HL-60/S4 (cell line): ENCODE measurements at regions not wholly inside any gene's neighbourhood (a gene's known extent, or its start where the extent isn't known, plus 50 kb on each side); places are given as distances from the start of the nearest gene placed in this dataset.
"Not testable (repeated sequence)": the region's sequence is repeated elsewhere in the genome, so short reads cannot be mapped to it uniquely, and the experiment has no call there.

Experiments
- in situ Hi-C: fragments of 300-500 bp; cut with MboI; formaldehyde crosslinking; loops from 2 replicates; pipeline ENCODE4 v1.14.3; 2022; ENCODE audit warnings: low sequenced_read_pairs

DNA sequence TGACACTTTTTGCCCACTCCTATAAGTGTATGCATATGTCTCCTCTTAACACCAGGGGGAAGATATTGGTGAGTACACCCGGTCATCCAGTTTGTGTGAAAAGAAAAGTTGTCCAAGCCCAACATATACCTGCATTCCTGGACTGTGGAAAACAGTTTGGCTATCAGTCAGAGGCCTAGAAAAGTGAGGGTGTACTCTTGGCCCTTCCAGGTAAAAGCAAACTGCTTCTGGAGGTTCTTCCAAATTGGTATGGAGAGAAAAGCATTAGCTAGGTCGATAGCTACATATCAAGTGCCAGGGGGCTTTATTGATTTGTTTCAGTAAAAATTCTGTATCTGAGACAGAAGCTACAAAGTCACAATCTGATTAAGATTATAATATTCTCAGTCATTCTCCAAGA, 144.0 kb downstream of the SPTSSA start:
- in situ Hi-C loops = loop anchor here (25.0 kb wide), 1 partner anchor 1731 kb away; no protein-coding TSS in a partner anchor

DNA sequence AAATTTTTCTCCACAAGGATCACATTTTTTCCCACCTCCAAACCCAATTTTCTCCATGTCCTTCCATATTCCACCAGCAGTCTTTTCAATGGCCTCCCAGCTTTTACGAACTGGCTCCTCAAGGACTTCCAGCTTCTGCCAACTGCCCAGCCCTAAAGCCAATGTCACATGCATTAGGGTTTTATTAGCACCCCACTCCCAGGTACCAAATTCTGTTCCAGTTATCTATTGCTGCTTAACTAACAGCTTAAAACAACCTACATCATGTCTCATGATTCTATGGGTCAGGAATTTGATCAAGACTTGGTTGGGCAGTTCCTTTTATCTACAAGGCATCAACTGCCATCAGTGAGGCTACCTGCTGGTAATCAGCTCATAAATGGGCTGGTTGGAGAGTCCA, 151.3 kb downstream of the SPTSSA start:
- in situ Hi-C loops = loop anchor here (25.0 kb wide), 1 partner anchor 1723 kb away; no protein-coding TSS in a partner anchor

DNA sequence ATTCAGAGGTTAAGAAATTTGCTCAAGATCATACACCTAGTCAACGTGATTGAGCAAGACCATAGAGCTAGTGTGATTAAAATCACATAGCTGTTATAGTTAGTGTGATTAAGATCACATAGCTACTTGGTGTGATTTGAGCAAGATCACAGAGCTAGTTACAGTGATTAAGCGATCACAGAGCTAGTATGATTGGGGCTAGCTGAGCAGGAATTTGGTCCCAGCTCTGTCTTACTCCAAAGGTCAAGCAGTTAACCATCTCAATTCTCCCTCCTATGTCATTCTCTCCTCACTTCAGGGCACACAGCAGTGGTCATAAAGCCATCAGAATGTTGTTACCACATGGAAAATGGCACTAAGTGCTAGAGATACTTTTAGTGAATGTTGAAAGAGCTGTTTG, 158.2 kb downstream of the SPTSSA start:
- in situ Hi-C loops = loop anchor here (25.0 kb wide), 1 partner anchor 1717 kb away; no protein-coding TSS in a partner anchor

DNA sequence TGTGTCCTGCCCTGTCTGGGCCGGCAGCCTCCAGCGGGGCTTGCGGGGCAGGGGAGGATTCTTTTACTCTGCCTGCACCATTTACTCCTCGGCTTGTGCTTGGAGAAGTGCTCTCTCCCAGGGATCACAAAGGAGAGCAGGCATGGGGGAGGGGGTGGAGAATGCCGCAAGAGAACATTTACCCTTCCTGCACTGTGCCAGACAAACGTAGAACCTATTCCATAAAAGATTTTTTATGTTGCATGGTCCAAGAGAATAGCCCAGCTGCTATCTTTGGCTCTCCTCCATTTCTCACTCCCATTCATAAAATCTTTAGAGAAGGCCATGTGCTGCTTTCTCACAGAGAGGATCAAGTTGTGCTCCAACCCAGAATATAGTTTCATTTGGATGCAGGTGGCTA, 159.4 kb downstream of the SPTSSA start:
- in situ Hi-C loops = loop anchor here (25.0 kb wide), 1 partner anchor 1715 kb away; no protein-coding TSS in a partner anchor

DNA sequence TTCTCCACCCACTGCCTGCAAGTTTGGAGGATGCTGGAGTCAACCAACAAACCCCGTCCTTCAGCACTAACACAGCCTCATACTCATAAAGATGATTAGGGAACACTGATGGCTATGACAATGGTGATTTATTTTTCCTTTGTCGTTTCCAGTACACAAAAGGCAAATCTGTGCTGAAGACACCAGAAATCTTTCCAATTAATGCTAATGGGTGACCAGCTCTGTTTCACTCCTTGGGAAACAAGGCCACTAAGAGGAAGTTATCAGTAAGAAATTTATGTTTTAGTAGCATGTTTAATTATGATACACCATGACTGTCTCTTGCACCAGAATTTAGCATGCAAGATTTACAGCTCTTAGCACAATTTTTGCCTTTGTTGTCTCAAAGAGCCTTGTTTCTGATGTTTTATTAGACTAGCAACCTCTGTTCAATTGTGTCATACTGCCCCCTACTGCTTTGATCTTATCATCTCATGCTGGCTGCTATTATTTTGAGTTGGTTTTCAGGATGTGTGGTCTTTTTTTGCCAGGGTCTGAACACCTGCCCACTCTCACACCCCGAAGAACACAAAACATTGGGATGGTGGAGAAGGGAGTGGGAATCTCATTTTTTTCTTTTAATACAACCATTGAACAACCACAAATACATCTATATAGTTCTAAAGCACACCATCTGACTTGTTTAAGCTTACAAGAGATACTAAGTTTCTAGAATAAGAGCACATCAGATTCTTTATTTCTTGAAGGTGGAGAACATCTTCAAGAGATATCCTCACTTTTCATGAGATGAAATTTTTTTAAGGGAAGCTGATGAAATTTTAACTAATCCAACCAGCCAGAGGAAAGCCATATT, 160.9 kb downstream of the SPTSSA start:
- in situ Hi-C loops = loop anchor here (25.0 kb wide), 1 partner anchor 1714 kb away; no protein-coding TSS in a partner anchor

DNA sequence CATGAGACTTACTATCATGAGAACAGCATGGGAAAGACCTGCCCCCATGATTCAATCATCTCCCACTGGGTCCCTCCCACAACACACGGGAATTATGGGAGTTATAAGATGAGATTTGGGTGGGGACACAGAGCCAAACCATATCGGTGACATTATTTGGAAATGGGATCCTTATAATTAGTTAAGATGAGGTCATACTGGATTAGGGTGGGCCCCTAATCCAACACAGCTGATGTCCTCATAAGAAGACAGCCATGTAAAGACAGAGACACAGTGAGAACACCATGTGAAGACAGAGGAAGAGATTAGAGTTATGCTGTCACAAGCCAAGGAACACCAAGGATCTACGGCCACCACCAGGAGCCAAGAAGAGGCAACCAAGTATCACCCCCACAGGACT, 161.7 kb downstream of the SPTSSA start:
- in situ Hi-C loops = loop anchor here (25.0 kb wide), 1 partner anchor 1713 kb away; no protein-coding TSS in a partner anchor

DNA sequence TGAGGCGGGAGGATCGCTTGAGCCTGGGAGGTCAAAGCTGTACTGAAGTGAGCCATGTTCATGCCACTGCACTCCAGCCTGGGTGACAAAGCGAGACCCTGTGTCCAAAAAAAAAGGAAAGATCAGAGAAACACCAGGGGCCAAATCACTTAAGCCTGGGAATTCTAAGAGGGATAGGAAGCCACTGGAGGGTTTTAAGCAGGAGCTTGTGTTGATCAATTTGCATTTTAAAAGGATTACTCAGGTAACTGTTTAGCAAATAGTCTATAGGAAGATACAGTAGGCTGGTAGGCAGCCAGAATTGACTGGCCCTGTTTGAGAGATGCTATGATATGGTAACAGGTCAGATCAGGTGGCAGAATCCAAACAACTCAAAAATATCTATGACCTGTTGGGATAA, 162.7 kb downstream of the SPTSSA start:
- in situ Hi-C loops = no loop called here

DNA sequence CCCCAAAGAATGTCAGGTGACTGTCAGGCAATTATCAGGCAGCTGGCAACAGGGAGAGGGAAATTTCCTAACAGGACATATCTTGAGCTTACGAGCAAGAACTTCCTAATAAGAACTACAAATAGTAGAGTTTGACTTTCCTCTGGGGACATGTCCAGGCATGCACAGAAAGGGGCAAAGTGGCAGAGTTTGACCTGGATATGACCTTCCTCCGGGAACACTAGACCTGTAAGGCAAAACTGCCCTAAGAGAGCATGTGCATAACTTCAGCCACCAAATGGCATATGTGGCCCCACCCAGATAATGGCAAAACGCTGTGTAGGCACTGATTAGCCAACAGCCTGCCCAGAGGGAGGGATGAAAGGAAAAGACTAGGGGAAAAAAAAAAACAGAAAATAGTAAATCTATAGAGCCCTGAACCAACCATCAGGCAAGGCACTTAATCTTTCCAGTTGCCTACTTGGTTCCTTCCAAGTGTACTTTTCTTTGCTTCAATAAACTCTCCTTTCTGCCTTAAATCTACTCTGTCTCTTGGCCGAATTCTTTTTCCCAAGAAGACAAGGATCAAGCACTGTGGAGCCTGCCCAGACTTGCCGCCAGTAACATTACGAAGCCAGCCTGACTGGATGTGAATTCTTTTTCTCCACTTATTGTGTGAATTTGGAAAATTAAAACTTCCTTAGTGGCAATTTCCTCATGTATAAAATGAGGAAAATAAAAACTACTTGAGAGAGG, 164.1 kb downstream of the SPTSSA start:
- in situ Hi-C loops = no loop called here

DNA sequence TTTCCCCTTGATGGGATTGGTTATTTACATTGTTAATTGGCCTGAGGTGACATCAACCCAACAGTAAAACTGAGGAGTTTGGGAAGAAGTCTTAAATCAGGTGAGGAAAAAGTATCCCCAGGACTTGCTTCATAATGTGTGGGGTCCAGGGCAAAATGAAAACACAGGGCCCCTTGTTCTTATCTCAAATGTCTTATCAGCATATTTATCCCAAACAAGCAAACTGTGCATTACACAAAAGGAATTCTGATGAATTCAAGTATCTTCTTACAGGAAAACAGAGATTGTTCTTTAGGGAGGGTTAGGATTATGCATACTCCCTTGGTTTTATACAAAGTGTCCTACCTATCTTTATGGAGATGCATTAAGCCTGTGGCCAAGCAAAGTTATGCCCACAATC, 178.4 kb downstream of the SPTSSA start:
- in situ Hi-C loops = no loop called here

DNA sequence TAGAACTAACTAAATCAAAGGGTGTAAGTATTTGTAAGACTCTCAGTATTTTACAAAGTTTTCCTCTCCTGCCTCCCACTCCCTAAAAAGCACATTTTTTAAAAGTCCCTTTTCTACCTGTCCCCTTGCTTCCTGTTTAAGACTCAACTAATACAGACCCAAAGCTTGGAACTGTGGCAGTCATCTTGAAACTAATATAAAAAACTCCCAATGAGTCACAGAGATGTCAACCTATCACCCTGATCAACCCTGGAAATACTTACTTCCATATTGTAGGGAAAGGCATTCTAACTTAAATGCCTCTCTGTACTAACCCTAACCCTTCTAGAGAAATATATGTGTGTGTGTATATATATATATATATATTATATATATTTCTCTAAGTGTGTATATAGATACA, 184.8 kb downstream of the SPTSSA start:
- in situ Hi-C loops = no loop called here

DNA sequence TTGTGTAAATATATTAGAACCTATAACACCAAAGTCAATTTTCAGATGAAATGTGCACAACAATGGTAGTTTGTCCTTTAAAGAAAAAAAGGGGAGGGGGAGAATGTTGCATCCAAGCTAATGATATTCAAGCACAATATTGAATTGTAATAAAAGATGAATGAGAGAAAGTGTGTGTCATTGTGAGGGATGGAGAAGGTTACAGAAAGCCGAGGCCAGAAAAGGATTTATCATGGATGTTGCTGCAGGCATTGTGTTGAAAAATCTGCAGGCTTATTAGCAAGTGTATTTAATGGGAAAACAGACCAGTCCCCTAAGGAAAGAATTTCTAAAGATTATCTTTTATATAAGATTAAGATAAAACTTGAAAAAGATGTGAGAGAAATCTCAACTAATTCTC, 186.5 kb downstream of the SPTSSA start:
- in situ Hi-C loops = no loop called here

DNA sequence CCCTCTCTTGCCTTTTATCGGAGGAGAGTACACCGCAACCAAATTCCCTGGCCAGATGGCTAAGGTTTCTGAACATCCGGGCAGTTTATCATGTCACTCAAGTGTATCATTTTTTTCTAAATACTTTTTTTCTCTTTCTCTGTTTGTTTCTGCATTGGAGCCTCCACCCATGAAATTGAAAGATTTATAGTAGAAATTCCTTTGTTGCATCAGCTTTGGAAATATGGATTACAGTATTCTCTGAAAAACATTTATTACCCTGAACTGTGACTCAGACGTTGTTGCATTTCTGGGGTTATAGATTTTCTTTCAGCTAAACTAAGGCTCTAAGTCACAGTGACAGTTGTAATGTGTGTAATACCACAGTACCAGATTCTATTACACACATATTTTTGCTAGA, 187.0 kb downstream of the SPTSSA start:
- in situ Hi-C loops = no loop called here

DNA sequence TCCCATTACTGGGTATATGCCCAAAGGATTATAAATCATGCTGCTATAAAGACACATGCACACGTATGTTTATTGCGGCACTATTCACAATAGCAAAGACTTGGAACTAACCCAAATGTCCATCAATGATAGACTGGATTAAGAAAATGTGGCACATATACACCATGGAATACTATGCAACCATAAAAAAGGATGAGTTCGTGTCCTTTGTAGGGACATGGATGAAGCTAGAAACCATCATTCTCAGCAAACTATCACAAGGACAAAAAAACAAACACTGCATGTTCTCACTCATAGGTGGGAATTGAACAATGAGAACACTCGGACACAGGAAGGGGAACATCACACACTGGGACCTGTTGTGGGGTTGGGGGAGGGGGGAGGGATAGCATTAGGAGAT, 188.3 kb downstream of the SPTSSA start:
- in situ Hi-C loops = not testable (repeated sequence)

DNA sequence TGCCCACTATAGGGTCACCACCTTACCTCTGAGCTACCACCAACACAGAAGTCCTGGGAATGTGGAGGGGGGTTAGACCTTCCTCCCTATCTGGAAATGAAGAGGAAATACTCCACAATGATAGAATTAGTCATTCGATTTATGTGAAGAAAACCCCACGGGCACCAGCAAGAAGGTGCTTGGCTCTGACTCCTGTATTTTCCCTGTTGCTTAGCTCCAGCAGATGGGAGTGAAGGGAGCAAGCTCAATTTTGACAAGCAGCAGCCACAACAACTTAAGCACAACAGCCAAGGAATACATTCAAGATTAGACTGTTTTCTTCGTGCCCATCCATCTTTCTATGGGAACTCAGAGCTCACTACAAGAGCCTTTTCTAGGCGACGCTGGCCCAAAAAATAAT, 191.7 kb downstream of the SPTSSA start:
- in situ Hi-C loops = no loop called here

DNA sequence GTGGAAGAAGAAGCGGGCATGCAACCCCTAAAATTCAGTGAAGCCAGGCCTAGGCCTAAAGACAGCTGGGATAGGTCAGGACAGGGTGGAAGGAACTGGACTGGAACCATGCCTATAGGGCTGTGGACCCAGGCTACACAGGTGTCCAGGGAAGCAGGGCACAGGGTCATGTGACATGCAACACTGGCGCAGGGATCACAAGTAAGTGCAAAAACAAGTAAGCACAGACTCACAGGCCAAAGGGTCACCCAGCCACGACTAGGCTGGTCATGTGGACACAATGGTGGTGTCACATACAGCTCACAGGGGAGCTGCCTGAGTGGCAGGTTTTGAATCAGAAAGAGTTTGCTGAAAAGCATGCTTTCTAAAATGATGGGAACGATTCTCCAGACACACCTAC, 195.7 kb downstream of the SPTSSA start:
- in situ Hi-C loops = no loop called here

DNA sequence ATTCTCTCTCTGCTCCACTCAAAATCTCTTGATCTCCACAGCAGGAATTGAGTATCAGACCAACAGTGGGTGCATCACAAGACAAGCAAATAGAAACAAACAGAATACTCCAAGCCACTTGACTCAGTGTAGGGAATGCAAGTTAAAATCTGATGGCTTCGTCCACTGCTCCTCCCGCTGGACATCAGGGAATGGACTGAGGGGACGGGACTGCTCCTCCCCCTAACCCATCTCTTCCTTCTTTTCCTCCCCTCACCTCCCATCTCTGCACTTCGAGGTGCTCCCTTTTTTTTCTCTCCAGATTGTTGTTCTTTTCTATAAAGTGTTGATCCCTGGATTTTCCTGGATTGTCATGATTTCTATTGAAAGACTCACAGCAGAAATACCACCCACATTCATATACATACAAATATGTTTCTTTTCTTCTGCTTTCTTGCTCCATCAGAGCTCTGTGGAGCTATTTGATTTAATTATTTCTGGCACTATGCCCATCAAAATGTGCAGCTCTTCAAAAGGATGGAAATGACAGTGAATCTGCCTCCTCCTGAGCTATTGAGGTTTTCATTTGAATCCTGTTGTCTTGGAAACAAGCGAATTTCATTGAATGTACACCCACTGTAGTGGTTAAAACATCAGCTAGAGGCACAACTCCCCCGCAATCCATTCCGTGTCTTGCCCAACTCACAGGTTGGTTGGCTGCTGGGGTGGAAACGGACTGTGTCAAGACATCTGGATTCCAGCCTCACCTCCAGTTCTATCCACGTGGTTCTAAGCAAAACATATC, 199.7 kb downstream of the SPTSSA start:
- in situ Hi-C loops = no loop called here

DNA sequence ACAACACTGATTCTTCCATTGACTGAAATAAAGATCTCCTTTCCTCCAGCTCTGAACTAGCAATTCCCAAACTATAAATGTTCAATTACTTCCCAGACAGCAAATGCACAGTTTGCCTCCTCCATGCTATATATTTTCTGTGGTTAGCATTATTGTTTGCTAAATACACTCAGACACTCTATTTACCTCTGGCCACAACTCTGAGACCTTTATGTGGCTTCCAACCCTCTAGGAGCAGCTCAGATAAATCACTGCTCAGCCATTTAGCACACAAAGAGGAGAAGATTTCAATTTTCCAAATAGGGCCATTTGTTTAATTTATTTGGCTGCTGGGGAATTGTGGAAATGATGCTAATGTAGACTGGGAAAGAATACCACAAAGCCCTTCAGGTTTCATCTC, 202.0 kb downstream of the SPTSSA start:
- in situ Hi-C loops = no loop called here

DNA sequence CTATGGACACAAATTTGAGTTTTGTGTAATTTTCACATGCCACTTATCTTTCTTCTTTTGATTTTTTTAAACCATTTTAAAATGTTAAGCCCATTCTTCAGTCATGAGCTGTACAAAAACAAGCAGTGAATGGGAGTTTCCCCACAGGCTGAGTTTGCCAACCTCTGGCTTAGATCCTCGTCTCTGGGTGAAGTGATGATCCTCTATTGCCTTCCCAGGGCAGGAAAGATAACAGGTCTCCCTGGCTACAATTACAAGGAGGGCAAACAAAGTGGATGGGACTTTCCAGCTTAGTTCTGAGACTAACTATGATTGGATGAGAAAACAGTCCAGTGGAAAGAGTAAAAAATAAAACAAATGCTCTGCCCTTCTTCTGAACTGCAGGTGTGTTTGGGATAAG, 203.7 kb downstream of the SPTSSA start:
- in situ Hi-C loops = no loop called here

DNA sequence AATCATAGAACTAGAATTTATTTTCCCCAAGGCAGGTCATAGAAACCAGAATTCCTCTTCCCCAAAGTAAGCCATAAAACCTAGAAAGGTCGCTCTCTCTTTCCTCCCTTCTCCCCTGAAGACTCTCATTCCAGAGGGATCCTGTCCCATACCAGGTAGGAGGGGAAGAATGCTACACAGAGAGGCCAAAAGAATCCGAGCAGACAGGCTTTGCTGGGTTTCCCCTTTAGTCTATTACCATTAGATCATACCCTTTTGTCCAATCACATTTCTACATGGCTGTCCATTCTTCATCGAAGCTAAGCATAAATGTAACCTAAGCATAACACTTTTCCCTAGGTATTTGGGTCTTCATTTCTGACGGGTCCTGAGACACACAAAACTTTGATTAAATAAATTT, 204.5 kb downstream of the SPTSSA start:
- in situ Hi-C loops = no loop called here

DNA sequence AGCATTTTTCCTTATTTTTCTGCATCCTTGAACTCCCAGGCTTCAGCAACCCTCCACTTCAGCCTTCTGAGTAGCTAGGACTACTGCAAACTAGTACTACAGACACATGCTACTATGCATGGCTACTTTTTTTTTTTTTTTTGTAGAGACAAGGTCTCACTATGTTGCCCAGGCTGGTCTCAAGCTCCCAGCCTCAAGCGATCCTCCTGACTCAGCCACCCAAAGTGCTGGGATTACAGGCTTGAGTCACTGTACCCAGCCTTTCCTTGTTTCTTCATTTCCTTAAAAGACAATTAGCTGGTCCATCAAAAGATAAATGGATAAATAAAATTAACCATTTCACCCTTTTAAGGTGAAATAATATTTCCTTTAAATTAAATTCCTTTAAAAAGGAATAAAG, 205.8 kb downstream of the SPTSSA start:
- in situ Hi-C loops = no loop called here

DNA sequence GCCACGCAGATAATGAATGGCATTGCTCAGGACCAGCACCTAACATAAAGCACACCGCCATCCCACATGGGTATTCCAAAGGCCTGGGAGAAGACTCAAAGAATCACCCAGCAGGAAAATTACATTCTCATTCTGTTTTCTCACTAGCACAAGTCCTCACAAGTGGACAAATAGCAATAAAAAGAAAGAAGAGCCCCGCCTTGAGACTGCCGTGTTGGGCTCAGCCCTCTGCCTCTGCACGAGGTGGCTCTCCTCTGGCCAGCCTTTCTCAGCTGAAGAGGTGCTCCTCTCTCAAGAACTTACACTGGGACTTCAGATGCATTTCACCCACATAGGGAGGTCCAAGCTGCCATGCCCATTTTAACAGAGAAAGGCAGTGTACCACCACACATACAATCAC, 207.5 kb downstream of the SPTSSA start:
- in situ Hi-C loops = no loop called here
